PC-9 (cell line): ENCODE measurements at regions not wholly inside any gene's neighbourhood (a gene's known extent, or its start where the extent isn't known, plus 50 kb on each side); places are given as distances from the start of the nearest gene placed in this dataset.

Experiments
- BruUV-seq: library from RNA; stranded (reverse); fragments of 400-500 nt; replicated peaks from 2 replicates; lab custom pipeline; 2021; lab: Mats Ljungman, UMichigan
- CTCF ChIA-PET: fragments of 300-600 bp; sonication (Branson Sonifier 250); formaldehyde crosslinking; loops from one replicate; lab custom pipeline; 2022; ENCODE audit warnings: antibody characterized with exemption; lab: Charles Lee
- POLR2A ChIA-PET: fragments of 300-600 bp; sonication (Branson Sonifier 250); formaldehyde crosslinking; loops from one replicate; lab custom pipeline; 2022; ENCODE audit warnings: antibody characterized with exemption; ENCODE audit not compliant: unreplicated experiment; lab: Charles Lee
- DNase-seq, 2 experiments: peaks; one replicate each; pipeline versions ENCODE4 v3.0.0 to v3.0.0-alpha.2; 2015 to 2022; ENCODE audit warnings: mixed read lengths in 1 of 2
- H2AFZ ChIP-seq: fragments of 200-600 bp; sonication (generic); 2 replicates; pipeline ENCODE4 v1.8.1; 2017; ENCODE audit warnings: antibody characterized with exemption
- H3F3A ChIP-seq: fragments of 200-600 bp; sonication (generic); 2 replicates; pipeline ENCODE4 v1.8.1; 2017; ENCODE audit warnings: antibody characterized with exemption, mild to moderate bottlenecking, low read depth; ENCODE audit not compliant: insufficient read depth
- H3K27ac ChIP-seq: fragments of 200-600 bp; sonication (generic); 2 replicates; pipeline ENCODE4 v1.6.1; 2016; ENCODE audit warnings: mixed run types
- H3K27me3 ChIP-seq: fragments of 200-600 bp; sonication (generic); 2 replicates; pipeline ENCODE4 v1.6.1; 2016; ENCODE audit warnings: low read depth, mixed run types; ENCODE audit not compliant: insufficient read depth
- H3K36me3 ChIP-seq: fragments of 200-600 bp; sonication (generic); 2 replicates; pipeline ENCODE4 v1.6.1; 2016; ENCODE audit warnings: low read depth, mixed run types
- H3K4me1 ChIP-seq: fragments of 200-600 bp; sonication (generic); replicated peaks from 2 replicates; pipeline ENCODE4 v1.6.1; 2016; ENCODE audit warnings: mixed run types; ENCODE audit not compliant: insufficient read depth
- H3K4me2 ChIP-seq: fragments of 200-600 bp; sonication (generic); 2 replicates; pipeline ENCODE4 v1.6.1; 2017; ENCODE audit warnings: mixed run types
- H3K4me3 ChIP-seq: fragments of 200-600 bp; sonication (generic); 2 replicates; pipeline ENCODE4 v1.6.1; 2016; ENCODE audit warnings: mixed run types
- H3K79me2 ChIP-seq: fragments of 200-600 bp; sonication (generic); 2 replicates; pipeline ENCODE4 v1.6.1; 2017; ENCODE audit warnings: low read depth, mixed run types
- H3K9me2 ChIP-seq: fragments of 200-600 bp; sonication (generic); 2 replicates; pipeline ENCODE4 v1.8.1; 2017; ENCODE audit warnings: mild to moderate bottlenecking; ENCODE audit not compliant: insufficient read depth
- H3K9me3 ChIP-seq: fragments of 200-600 bp; sonication (generic); 2 replicates; pipeline ENCODE4 v1.8.1; 2016; ENCODE audit warnings: low read depth; ENCODE audit not compliant: insufficient read depth
- H4K20me1 ChIP-seq: fragments of 200-600 bp; sonication (generic); 2 replicates; pipeline ENCODE4 v1.8.1; 2017; ENCODE audit not compliant: insufficient read depth
- CTCF ChIP-seq: fragments of 200-600 bp; sonication (generic); conservative IDR thresholded peaks from 2 replicates; pipeline ENCODE4 v1.6.1; 2017; ENCODE audit warnings: mixed run types, antibody characterized with exemption, mild to moderate bottlenecking, moderate library complexity
- EZH2 ChIP-seq: fragments of 200-600 bp; sonication (generic); IDR thresholded peaks from 2 replicates; pipeline ENCODE4 v1.8.0; 2017; ENCODE audit warnings: antibody characterized with exemption, low read depth
- intact Hi-C: fragments of 100-400 bp; cut with micrococcal nuclease; formaldehyde crosslinking; loops from one replicate; pipeline ENCODE4 v1.10.0; 2022; ENCODE audit not compliant: unreplicated experiment

- no peak for TF ChIP-seq CTCF
- TF ChIP-seq EZH2: no peak
- BruUV-seq: no TSS peak
- POLR2A ChIA-PET: no interaction called here
These were observed 1376.7 kb downstream of the PCDH19 start for GRCh38 chrX:99033226-99033901.

GRCh38 chrX:99010957-99011356 is 1399.1 kb downstream of the PCDH19 start:
- H2AFZ ChIP-seq: no peak overlapping the region
- POLR2A ChIA-PET: no interaction called here
- no peaks in the 10 kb centered on the region for H3K4me1 ChIP-seq
- CTCF ChIA-PET: no interaction called here
- H3K36me3 ChIP-seq: no peaks in the 10 kb centered on the region
- DNase-seq: no peak
- no peaks in the 10 kb centered on the region for H3K27me3 ChIP-seq
- no peak overlapping the region for H3K4me2 ChIP-seq
- no peaks in the 10 kb centered on the region for H3K9me2 ChIP-seq
- no peaks in the 10 kb centered on the region for H4K20me1 ChIP-seq
- no peak overlapping the region for H3K4me3 ChIP-seq
- TF ChIP-seq EZH2: no peak
- no peak for TF ChIP-seq CTCF
- no peak overlapping the region for H3K27ac ChIP-seq
- H3F3A ChIP-seq: no peaks in the 10 kb centered on the region
- intact Hi-C loops: no loop called here
- H3K79me2 ChIP-seq: no peaks in the 10 kb centered on the region
- BruUV-seq: no TSS peak
- no peaks in the 10 kb centered on the region for H3K9me3 ChIP-seq

More at GRCh38 chrX:99033226-99033901, 1376.7 kb downstream of the PCDH19 start:
- Histone ChIP-seq H3K27ac (no peak overlapping the region), H3K27me3 (no peaks in the 10 kb centered on the region), H3K9me2 (no peaks in the 10 kb centered on the region), H3K36me3 (no peaks in the 10 kb centered on the region), H2AFZ (no peak overlapping the region), H3K4me1 (no peaks in the 10 kb centered on the region), H3K4me3 (no peak overlapping the region), H3F3A (no peaks in the 10 kb centered on the region), H4K20me1 (no peaks in the 10 kb centered on the region), H3K4me2 (no peak overlapping the region), H3K9me3 (no peaks in the 10 kb centered on the region), H3K79me2 (no peaks in the 10 kb centered on the region)
- no peak for DNase-seq
- CTCF ChIA-PET: no interaction called here
- intact Hi-C loops: no loop called here

GRCh38 chrX:99001286-99001685 is 1408.8 kb downstream of the PCDH19 start:
- POLR2A ChIA-PET: no interaction called here
- Histone ChIP-seq H3K79me2 (no peaks in the 10 kb centered on the region), H3K36me3 (no peaks in the 10 kb centered on the region), H3K27me3 (no peaks in the 10 kb centered on the region), H3K4me3 (no peak overlapping the region), H3K27ac (no peak overlapping the region), H2AFZ (no peak overlapping the region), H3K9me3 (no peaks in the 10 kb centered on the region), H3K4me1 (no peaks in the 10 kb centered on the region), H3F3A (no peaks in the 10 kb centered on the region), H3K9me2 (no peaks in the 10 kb centered on the region), H3K4me2 (no peak overlapping the region), H4K20me1 (no peaks in the 10 kb centered on the region)
- TF ChIP-seq CTCF (no peak), EZH2 (no peak)
- CTCF ChIA-PET: no interaction called here
- DNase-seq: no peak
- intact Hi-C loops: no loop called here
- no TSS peak for BruUV-seq
